ENCODE measurements at regions not wholly inside any gene's neighbourhood (a gene's known extent, or its start where the extent isn't known, plus 50 kb on each side); places are given as distances from the start of the nearest gene placed in this dataset.

DNA sequence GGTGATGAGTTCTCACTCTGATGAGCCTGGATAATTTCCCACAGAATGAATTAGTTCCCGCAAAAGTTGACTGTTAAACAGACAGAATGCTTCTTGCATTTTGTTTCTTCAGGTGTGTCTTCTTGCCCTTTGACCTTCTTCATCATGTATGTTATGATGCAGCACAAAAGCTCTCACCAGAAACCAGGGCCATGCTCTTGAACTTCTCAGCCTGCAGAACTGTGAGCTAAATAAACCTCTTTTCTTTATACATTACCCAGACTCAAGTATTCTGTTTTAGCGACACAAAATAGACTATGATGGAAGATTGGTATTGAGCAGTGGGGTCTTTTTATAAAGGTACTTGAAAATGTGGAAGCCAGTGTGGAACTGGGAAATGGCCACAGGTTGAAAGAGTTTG lies 95.2 kb upstream of the TNS3 start:
- H3K4me3 ChIP-seq (ENCODE audit: insufficient read depth, low read depth, low read length), result no peak overlapping the region
- no peak overlapping the region for H3K4me2 ChIP-seq (ENCODE audit: low read depth, low read length)
- peak overlapping the region; percentile 10; the same call in 1 of the 3 replicates for H2BK15ac ChIP-seq (ENCODE audit: low read depth, low read length)
- H3K4me1 ChIP-seq (ENCODE audit: control insufficient read depth, insufficient read depth, low read length), result peaks cover 2% of the 10 kb centered on the region; the same call in 1 of the 2 replicates
- no peak overlapping the region for H3K9ac ChIP-seq (ENCODE audit: low read depth, low read length)
- H3K27ac ChIP-seq (ENCODE audit: insufficient read depth, low read length), result no peak overlapping the region
- H4K20me1 ChIP-seq (ENCODE audit: insufficient read depth, low read length), result no peaks in the 10 kb centered on the region
- peaks cover 9% of the 10 kb centered on the region for H3K9me3 ChIP-seq (ENCODE audit: control insufficient read depth, insufficient read depth, low read length)
- intact Hi-C loops (cut with micrococcal nuclease), result no loop called here
- H3K14ac ChIP-seq (replicated peaks; ENCODE audit: low read depth, low read length), result no peak overlapping the region
- TF ChIP-seq POLR2A (IDR thresholded peaks at IDR 0.05; ENCODE audit: low read depth, low read length) (no peak), RFX5 (IDR thresholded peaks at IDR 0.05; ENCODE audit: low read depth, low read length) (no peak), MAFK (IDR thresholded peaks at IDR 0.05; ENCODE audit: low read depth, low read length) (no peak), RAD21 (IDR thresholded peaks at IDR 0.05; ENCODE audit: low read length) (no peak), FOS (IDR thresholded peaks at IDR 0.05; ENCODE audit: low read depth, low read length) (no peak), CHD1 (IDR thresholded peaks at IDR 0.05; ENCODE audit: low read depth, low read length) (no peak), MAZ (IDR thresholded peaks at IDR 0.05; ENCODE audit: borderline replicate concordance, low read depth, low read length) (no peak), BHLHE40 (IDR thresholded peaks at IDR 0.05; ENCODE audit: low read depth, low read length) (no peak), NFE2L2 (IDR thresholded peaks at IDR 0.05; ENCODE audit: low read depth, low read length) (no peak), MXI1 (IDR thresholded peaks at IDR 0.05; ENCODE audit: borderline replicate concordance, low read depth, low read length) (no peak), RCOR1 (IDR thresholded peaks at IDR 0.05; ENCODE audit: insufficient replicate concordance, low read length) (no peak), SMC3 (IDR thresholded peaks at IDR 0.05; ENCODE audit: low read depth, low read length) (no peak), CEBPB (IDR thresholded peaks at IDR 0.05; ENCODE audit: low read depth, low read length) (no peak)
- TF ChIP-seq, protein P1, sequence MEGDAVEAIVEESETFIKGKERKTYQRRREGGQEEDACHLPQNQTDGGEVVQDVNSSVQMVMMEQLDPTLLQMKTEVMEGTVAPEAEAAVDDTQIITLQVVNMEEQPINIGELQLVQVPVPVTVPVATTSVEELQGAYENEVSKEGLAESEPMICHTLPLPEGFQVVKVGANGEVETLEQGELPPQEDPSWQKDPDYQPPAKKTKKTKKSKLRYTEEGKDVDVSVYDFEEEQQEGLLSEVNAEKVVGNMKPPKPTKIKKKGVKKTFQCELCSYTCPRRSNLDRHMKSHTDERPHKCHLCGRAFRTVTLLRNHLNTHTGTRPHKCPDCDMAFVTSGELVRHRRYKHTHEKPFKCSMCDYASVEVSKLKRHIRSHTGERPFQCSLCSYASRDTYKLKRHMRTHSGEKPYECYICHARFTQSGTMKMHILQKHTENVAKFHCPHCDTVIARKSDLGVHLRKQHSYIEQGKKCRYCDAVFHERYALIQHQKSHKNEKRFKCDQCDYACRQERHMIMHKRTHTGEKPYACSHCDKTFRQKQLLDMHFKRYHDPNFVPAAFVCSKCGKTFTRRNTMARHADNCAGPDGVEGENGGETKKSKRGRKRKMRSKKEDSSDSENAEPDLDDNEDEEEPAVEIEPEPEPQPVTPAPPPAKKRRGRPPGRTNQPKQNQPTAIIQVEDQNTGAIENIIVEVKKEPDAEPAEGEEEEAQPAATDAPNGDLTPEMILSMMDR (conservative IDR thresholded peaks at IDR 0.05; ENCODE audit: low read depth, low read length), result no peak
- TF ChIP-seq, protein P2, sequence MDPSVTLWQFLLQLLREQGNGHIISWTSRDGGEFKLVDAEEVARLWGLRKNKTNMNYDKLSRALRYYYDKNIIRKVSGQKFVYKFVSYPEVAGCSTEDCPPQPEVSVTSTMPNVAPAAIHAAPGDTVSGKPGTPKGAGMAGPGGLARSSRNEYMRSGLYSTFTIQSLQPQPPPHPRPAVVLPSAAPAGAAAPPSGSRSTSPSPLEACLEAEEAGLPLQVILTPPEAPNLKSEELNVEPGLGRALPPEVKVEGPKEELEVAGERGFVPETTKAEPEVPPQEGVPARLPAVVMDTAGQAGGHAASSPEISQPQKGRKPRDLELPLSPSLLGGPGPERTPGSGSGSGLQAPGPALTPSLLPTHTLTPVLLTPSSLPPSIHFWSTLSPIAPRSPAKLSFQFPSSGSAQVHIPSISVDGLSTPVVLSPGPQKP (IDR thresholded peaks at IDR 0.05; ENCODE audit: borderline replicate concordance, low read depth, low read length), result no peak
- TF ChIP-seq, protein P3, sequence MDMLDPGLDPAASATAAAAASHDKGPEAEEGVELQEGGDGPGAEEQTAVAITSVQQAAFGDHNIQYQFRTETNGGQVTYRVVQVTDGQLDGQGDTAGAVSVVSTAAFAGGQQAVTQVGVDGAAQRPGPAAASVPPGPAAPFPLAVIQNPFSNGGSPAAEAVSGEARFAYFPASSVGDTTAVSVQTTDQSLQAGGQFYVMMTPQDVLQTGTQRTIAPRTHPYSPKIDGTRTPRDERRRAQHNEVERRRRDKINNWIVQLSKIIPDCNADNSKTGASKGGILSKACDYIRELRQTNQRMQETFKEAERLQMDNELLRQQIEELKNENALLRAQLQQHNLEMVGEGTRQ (IDR thresholded peaks at IDR 0.05; ENCODE audit: low read depth, low read length), result no peak
- DNase-seq (no peak), ATAC-seq (ENCODE audit: low read depth) (no peak)
- no peak overlapping the region for H2BK120ac ChIP-seq (ENCODE audit: low read depth, low read length)
- CTCF ChIA-PET, result no interaction called here
- no peak overlapping the region for H4K91ac ChIP-seq (ENCODE audit: insufficient read depth, low read depth, low read length)
- no peak overlapping the region for H2BK20ac ChIP-seq (ENCODE audit: low read depth, low read length)
- H2AK9ac ChIP-seq (replicated peaks; ENCODE audit: low read depth, low read length, poor library complexity), result no peak overlapping the region
- H3K23ac ChIP-seq (ENCODE audit: low read depth, low read length), result no peak overlapping the region
- no peak overlapping the region for H4K8ac ChIP-seq (ENCODE audit: low read depth in 2 of 2, low read length in 2 of 2)
- no peak overlapping the region for H2BK5ac ChIP-seq (ENCODE audit: low read depth, low read length, poor library complexity, severe bottlenecking)
- H3K27me3 ChIP-seq (ENCODE audit: control insufficient read depth, insufficient read depth, low read length), result no peaks in the 10 kb centered on the region
- H3K9me1 ChIP-seq (ENCODE audit: insufficient read depth, low read length), result 0 out of 2 replicates have a peak, but pooled peaks cover 2% of the 10 kb centered on the region
- no peak overlapping the region for H3K4ac ChIP-seq (ENCODE audit: low read depth, low read length)
- POLR2A ChIA-PET (ENCODE audit: unreplicated experiment), result no interaction called here
- H4K5ac ChIP-seq (ENCODE audit: low read depth, low read length), result no peak overlapping the region
- no TSS peak for BruUV-seq (replicated peaks)
- no CpG with 5 or more reads among the region's 2 CpGs for WGBS, 2 experiments (ENCODE audit: extremely low coverage in 2 of 2, insufficient read length in 1 of 2)
- H2AK5ac ChIP-seq (ENCODE audit: low read depth, low read length), result no peak overlapping the region
- dilution Hi-C loops (cut with HindIII; ENCODE audit: low sequenced_read_pairs, unreplicated experiment), result no loop called here
- H3K79me1 ChIP-seq (ENCODE audit: low read depth in 1 of 2, low read length in 2 of 2), result no peaks in the 10 kb centered on the region
- no peak overlapping the region for H3K18ac ChIP-seq (ENCODE audit: low read depth, low read length)
- no peak overlapping the region for H3K56ac ChIP-seq (ENCODE audit: extremely low read depth, insufficient read depth, low read length)
- no peaks in the 10 kb centered on the region for H3K36me3 ChIP-seq (ENCODE audit: control insufficient read depth, insufficient read depth, low read length)
- in situ Hi-C loops (cut with MboI; ENCODE audit: low sequenced_read_pairs), result no loop called here
- H2AFZ ChIP-seq (replicated peaks; ENCODE audit: low read length, poor library complexity), result no peak overlapping the region
